ENCODE measurements at regions not wholly inside any gene's neighbourhood (a gene's known extent, or its start where the extent isn't known, plus 50 kb on each side); places are given as distances from the start of the nearest gene placed in this dataset.
A peak's percentile ranks its signal among the peaks of the same experiment; 100 is the strongest.
"Not testable (repeated sequence)": the region's sequence is repeated elsewhere in the genome, so short reads cannot be mapped to it uniquely, and the experiment has no call there.

DNA sequence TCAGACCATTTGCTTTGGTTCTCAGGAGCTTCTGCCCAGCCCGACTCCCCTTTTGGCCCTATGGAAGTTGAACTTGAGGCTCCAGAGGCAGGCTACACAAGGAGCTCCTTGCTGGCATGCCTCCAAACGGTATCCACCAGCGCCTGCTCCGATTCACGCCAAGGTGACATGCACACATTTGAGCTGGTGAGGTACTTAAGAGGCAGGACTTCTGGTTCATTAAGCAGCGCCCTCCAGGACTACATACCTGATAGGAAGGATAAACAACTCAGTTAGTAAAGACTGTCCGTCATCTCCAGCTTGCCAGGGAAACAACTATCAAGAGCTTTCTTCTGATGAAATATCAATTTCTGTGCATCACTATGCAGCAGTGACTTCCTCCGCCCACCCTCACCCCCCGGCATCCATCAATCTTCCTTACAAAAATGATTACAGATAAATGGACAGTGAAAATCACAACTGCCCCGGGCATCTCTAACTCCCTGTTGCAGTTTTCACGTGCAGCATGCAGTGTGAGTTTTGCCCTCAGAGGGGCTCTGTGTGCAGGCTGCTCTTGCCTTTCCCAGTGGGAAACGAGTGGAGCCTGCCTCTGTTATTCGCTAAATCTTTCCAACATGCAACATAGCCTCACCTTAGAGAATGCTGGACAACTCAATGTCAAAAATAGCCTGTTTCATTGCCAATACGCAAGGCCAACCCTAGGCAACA is 122.9 kb downstream of the ARRDC4 start:
- 86 to 92% methylated on average over 3 to 14 of the region's 14 CpGs for WGBS, 2 donors (ENCODE audit: low coverage in 1 of 2)
- H3K27ac ChIP-seq, result no peak overlapping the region
- H3K9me3 ChIP-seq, result no peaks in the 10 kb centered on the region
- no peak for DNase-seq
- no peak overlapping the region for H3K4me3 ChIP-seq
- intact Hi-C loops (cut with DNase I; ENCODE audit: low total_unique reads), result loop anchor here (5.0 kb wide), 1 partner anchor 171 kb away; no protein-coding TSS in a partner anchor
- TF ChIP-seq, protein P1, sequence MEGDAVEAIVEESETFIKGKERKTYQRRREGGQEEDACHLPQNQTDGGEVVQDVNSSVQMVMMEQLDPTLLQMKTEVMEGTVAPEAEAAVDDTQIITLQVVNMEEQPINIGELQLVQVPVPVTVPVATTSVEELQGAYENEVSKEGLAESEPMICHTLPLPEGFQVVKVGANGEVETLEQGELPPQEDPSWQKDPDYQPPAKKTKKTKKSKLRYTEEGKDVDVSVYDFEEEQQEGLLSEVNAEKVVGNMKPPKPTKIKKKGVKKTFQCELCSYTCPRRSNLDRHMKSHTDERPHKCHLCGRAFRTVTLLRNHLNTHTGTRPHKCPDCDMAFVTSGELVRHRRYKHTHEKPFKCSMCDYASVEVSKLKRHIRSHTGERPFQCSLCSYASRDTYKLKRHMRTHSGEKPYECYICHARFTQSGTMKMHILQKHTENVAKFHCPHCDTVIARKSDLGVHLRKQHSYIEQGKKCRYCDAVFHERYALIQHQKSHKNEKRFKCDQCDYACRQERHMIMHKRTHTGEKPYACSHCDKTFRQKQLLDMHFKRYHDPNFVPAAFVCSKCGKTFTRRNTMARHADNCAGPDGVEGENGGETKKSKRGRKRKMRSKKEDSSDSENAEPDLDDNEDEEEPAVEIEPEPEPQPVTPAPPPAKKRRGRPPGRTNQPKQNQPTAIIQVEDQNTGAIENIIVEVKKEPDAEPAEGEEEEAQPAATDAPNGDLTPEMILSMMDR (IDR thresholded peaks at IDR 0.05), result no peak
- TF ChIP-seq POLR2AphosphoS5 (IDR thresholded peaks at IDR 0.05), result no peak
- no peak for TF ChIP-seq EP300 (IDR thresholded peaks at IDR 0.05; ENCODE audit: low read depth)
- TF ChIP-seq POLR2A (IDR thresholded peaks at IDR 0.05), result no peak
- no peaks in the 10 kb centered on the region for H3K27me3 ChIP-seq
- no peaks in the 10 kb centered on the region for H3K36me3 ChIP-seq
- in situ Hi-C loops (cut with MboI; ENCODE audit: low pct_ligation_motif_present in 1 of 4, low pct_unique_long_range_greater_than_20kb in 1 of 4, low sequenced_read_pairs in 3 of 4), result loop anchor here in 3 of 4 donors (5.0 to 10.0 kb wide), 2 partner anchors 171 to 179 kb away; no protein-coding TSS in a partner anchor
- peaks cover 0 to 5% (median 1%) of the 10 kb centered on the region in 4 donors for H3K4me1 ChIP-seq

- in situ Hi-C loops (cut with MboI; ENCODE audit: low pct_ligation_motif_present in 1 of 4, low pct_unique_long_range_greater_than_20kb in 1 of 4, low sequenced_read_pairs in 3 of 4), result loop anchor here in 2 of 4 donors (5.0 to 10.0 kb wide), 2 partner anchors 178 to 180 kb away; no protein-coding TSS in a partner anchor
- Histone ChIP-seq H3K9me3 (no peaks in the 10 kb centered on the region), H3K4me3 (no peak overlapping the region), H3K36me3 (no peaks in the 10 kb centered on the region), H3K4me1 (peaks cover 0 to 5% (median 1%) of the 10 kb centered on the region in 4 donors), H3K27ac (no peak overlapping the region), H3K27me3 (no peaks in the 10 kb centered on the region)
- 0 to 1% methylated on average over 1 to 2 of the region's 2 CpGs for WGBS, 2 donors (ENCODE audit: low coverage in 1 of 2)
- TF ChIP-seq, protein P1 (IDR thresholded peaks at IDR 0.05), result peak; percentile 62 to 80 (median 71)
- no peak for TF ChIP-seq POLR2AphosphoS5 (IDR thresholded peaks at IDR 0.05)
- DNase-seq, result peak; percentile 48
- intact Hi-C loops (cut with DNase I; ENCODE audit: low total_unique reads), result no loop called here
Observed at GRCh38 chr15:98085003-98085639, 124.6 kb downstream of the ARRDC4 start.

DNA sequence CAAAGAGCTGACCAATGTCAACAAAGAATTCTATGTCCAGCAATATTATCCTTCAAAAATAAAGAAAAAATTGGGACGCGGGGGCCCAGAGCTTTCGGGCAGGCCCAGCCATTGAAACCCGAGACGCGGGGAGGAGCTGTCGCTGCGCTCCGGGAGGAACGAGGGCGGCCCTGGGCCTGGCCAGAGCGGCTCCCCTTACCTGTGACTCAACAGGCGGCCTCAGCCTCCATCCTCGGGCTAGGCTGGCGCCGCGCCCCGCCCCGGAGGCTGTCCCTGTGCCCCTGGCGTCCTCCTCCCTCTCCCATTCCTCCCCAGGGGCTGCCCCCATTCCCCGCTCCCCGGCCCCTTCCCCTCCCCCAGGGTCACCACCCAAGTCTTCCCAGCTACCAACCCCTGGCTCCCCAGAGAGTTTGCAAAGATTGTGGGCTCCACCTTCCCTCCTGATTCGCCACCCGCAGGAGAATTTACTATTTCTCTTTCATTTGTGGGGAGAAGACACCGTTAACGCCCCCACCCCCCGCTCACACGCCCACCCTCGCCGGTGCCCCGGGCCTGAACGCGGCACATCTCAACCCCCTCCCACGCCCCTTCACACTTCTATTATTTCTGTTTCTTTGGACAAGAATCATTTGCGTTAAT is 127.9 kb downstream of the ARRDC4 start:
- H3K9me3 ChIP-seq; H3K4me1 ChIP-seq; DNase-seq; H3K36me3 ChIP-seq; H3K27me3 ChIP-seq; intact Hi-C loops (cut with DNase I; ENCODE audit: low total_unique reads); H3K4me3 ChIP-seq; H3K27ac ChIP-seq: not testable (repeated sequence)
- in situ Hi-C loops (cut with MboI; ENCODE audit: low pct_ligation_motif_present in 1 of 4, low pct_unique_long_range_greater_than_20kb in 1 of 4, low sequenced_read_pairs in 3 of 4), result loop anchor here in 2 of 4 donors (5.0 to 10.0 kb wide), 2 partner anchors 181 to 184 kb away; no protein-coding TSS in a partner anchor
- WGBS, 2 donors (ENCODE audit: low coverage in 1 of 2), result 73 to 89% methylated on average over 3 to 23 of the region's 35 CpGs

DNA sequence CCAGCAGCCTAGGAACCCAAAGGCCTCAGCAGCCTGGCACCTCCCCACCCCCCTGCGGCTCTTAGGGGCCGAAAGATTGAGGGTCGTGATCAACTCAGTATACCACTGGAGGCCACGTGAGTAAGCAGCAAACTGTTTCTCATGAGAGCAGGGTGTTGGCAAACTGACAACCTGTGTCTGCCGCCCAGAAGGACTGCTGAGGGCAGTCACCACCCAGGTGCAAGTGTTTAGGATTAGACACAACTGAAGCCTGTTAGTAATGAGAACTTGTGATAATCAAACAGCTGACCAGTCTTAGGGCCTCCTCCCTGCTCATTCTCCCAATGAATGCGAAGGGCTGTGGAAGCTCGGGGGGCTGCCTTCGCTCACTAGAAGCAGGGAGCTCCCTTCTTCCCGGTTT is 128.8 kb downstream of the ARRDC4 start:
- in situ Hi-C loops (cut with MboI; ENCODE audit: low pct_ligation_motif_present in 1 of 4, low pct_unique_long_range_greater_than_20kb in 1 of 4, low sequenced_read_pairs in 3 of 4), result loop anchor here in 2 of 4 donors (5.0 to 10.0 kb wide), 2 partner anchors 182 to 185 kb away; no protein-coding TSS in a partner anchor
- H3K9me3 ChIP-seq; H3K36me3 ChIP-seq; H3K27ac ChIP-seq; H3K4me3 ChIP-seq; H3K4me1 ChIP-seq; intact Hi-C loops (cut with DNase I; ENCODE audit: low total_unique reads); H3K27me3 ChIP-seq; DNase-seq: not testable (repeated sequence)
- 88% methylated on average over 3 of the region's 9 CpGs; no CpG with 5 or more reads in 1 of the 2 donors for WGBS, 2 donors (ENCODE audit: low coverage in 1 of 2)

- H3K36me3 ChIP-seq; H3K4me3 ChIP-seq; H3K27me3 ChIP-seq; H3K4me1 ChIP-seq; intact Hi-C loops (cut with DNase I; ENCODE audit: low total_unique reads); in situ Hi-C loops (cut with MboI; ENCODE audit: low pct_ligation_motif_present in 1 of 4, low pct_unique_long_range_greater_than_20kb in 1 of 4, low sequenced_read_pairs in 3 of 4); H3K9me3 ChIP-seq; DNase-seq; H3K27ac ChIP-seq: not testable (repeated sequence)
- WGBS, 2 donors (ENCODE audit: low coverage in 1 of 2), result 75 to 79% methylated on average over 2 of the region's 2 CpGs
Observed at GRCh38 chr15:98097986-98098385, 137.5 kb downstream of the ARRDC4 start.

- WGBS, 2 donors (ENCODE audit: low coverage in 1 of 2), result 52 to 62% methylated on average over 6 of the region's 6 CpGs
- H3K27me3 ChIP-seq; H3K36me3 ChIP-seq; H3K27ac ChIP-seq; DNase-seq; in situ Hi-C loops (cut with MboI; ENCODE audit: low pct_ligation_motif_present in 1 of 4, low pct_unique_long_range_greater_than_20kb in 1 of 4, low sequenced_read_pairs in 3 of 4); H3K4me3 ChIP-seq; intact Hi-C loops (cut with DNase I; ENCODE audit: low total_unique reads); H3K9me3 ChIP-seq; H3K4me1 ChIP-seq: not testable (repeated sequence)
Observed at GRCh38 chr15:98100606-98101005, 140.1 kb downstream of the ARRDC4 start.
